CD8-positive, alpha-beta memory T cell (primary cell): ENCODE measurements at regions not wholly inside any gene's neighbourhood (a gene's known extent, or its start where the extent isn't known, plus 50 kb on each side); places are given as distances from the start of the nearest gene placed in this dataset.

ENCODE experiments used
- CTCF ChIA-PET: fragments of 350-600 bp; sonication (Branson Sonifier 250); formaldehyde crosslinking; loops from one replicate; lab custom pipeline; 2021; ENCODE audit warnings: antibody characterized with exemption; lab: Charles Lee
- POLR2A ChIA-PET: fragments of 350-600 bp; sonication (Branson Sonifier 250); formaldehyde crosslinking; loops from one replicate; lab custom pipeline; 2021; ENCODE audit warnings: antibody characterized with exemption; lab: Charles Lee
- DNase-seq, 5 donors: peaks; one replicate each; pipeline versions ENCODE4 v3.0.0 to v3.0.0-alpha.2; 2020 to 2022; ENCODE audit warnings: mixed read lengths in 1 of 5
- H3K27ac ChIP-seq: one replicate; pipeline ENCODE4 v1.7.0; 2013; ENCODE audit warnings: low read depth, mild to moderate bottlenecking, low read length, moderate library complexity
- H3K27me3 ChIP-seq: 2 replicates; pipeline ENCODE4 v1.7.0; 2013; ENCODE audit warnings: low read length, mild to moderate bottlenecking; ENCODE audit not compliant: insufficient read depth, poor library complexity, severe bottlenecking
- H3K36me3 ChIP-seq: 2 replicates; pipeline ENCODE4 v1.7.0; 2013; ENCODE audit warnings: mild to moderate bottlenecking, low read length, moderate library complexity; ENCODE audit not compliant: insufficient read depth
- H3K4me1 ChIP-seq: 2 replicates; pipeline ENCODE4 v1.7.0; 2013; ENCODE audit warnings: mild to moderate bottlenecking, low read length, moderate library complexity; ENCODE audit not compliant: insufficient read depth
- H3K4me3 ChIP-seq: 2 replicates; pipeline ENCODE4 v1.7.0; 2013; ENCODE audit warnings: mild to moderate bottlenecking, low read length
- H3K9me3 ChIP-seq: 2 replicates; pipeline ENCODE4 v1.7.0; 2013; ENCODE audit warnings: mild to moderate bottlenecking, low read length
- H3K27ac Mint-ChIP-seq, 8 donors: one replicate each; pipeline ENCODE4 v1.8.0; 2020 to 2021; ENCODE audit warnings: mixed read lengths in 8 of 8, mild to moderate bottlenecking in 6 of 8, inconsistent platforms in 3 of 8, moderate library complexity in 3 of 8
- H3K27me3 Mint-ChIP-seq, 2 donors: one replicate each; pipeline ENCODE4 v1.8.0; 2020 to 2021; ENCODE audit warnings: mixed read lengths in 2 of 2, mild to moderate bottlenecking in 1 of 2, moderate library complexity in 1 of 2
- H3K36me3 Mint-ChIP-seq, 3 donors: one replicate each; pipeline ENCODE4 v1.8.0; 2020 to 2021; ENCODE audit warnings: mixed read lengths in 3 of 3, inconsistent platforms in 1 of 3, mild to moderate bottlenecking in 1 of 3
- H3K4me1 Mint-ChIP-seq, 3 donors: one replicate each; pipeline ENCODE4 v1.8.0; 2020 to 2021; ENCODE audit warnings: mixed read lengths in 3 of 3, inconsistent platforms in 1 of 3, mild to moderate bottlenecking in 1 of 3
- H3K4me3 Mint-ChIP-seq, 7 donors: one replicate each; pipeline ENCODE4 v1.8.0; 2020 to 2021; ENCODE audit warnings: mixed read lengths in 7 of 7, mild to moderate bottlenecking in 6 of 7, moderate library complexity in 4 of 7, inconsistent platforms in 2 of 7
- H3K9me3 Mint-ChIP-seq, 5 donors: one replicate each; pipeline ENCODE4 v1.8.0; 2020 to 2022; ENCODE audit warnings: mixed read lengths in 5 of 5, mild to moderate bottlenecking in 3 of 5, moderate library complexity in 2 of 5, inconsistent platforms in 1 of 5

DNA sequence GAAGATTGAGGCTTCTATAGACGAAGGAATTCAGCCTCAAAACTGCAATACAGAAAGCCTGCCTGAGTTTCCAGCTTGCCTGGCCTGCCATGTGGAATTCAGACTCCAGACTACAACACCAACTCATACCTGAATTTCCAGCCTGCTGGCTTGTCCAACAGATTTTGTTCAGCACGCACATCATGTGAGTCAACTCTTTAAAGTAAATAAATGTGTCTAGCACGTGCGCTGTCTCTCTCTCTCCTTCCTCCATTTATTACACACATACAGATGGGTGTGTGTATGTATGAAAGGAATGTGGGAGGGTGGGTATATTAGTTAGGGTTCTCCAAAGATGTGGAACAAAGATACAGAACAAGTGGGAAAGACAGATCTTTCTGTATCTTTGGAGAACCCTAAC is 82.4 kb upstream of the TAS2R1 start:
- ChIA-PET CTCF (no interaction called here), POLR2A (no interaction called here)
- Mint-ChIP-seq H3K27ac (no peak overlapping the region), H3K36me3 (no peaks in the 10 kb centered on the region), H3K27me3 (peaks cover 0 to 1% of the 10 kb centered on the region in 2 donors), H3K4me1 (no peaks in the 10 kb centered on the region), H3K9me3 (peaks cover 5 to 12% (median 7%) of the 10 kb centered on the region in 5 donors), H3K4me3 (no peak overlapping the region)
- H3K36me3 ChIP-seq = no peaks in the 10 kb centered on the region
- DNase-seq = no peak
- no peak overlapping the region for H3K27ac ChIP-seq
- H3K4me3 ChIP-seq = no peak overlapping the region
- no peaks in the 10 kb centered on the region for H3K4me1 ChIP-seq
- H3K27me3 ChIP-seq = no peaks in the 10 kb centered on the region
- H3K9me3 ChIP-seq = no peaks in the 10 kb centered on the region

GRCh38 chr5:9710069-9710468 is 79.9 kb upstream of the TAS2R1 start:
- CTCF ChIA-PET = no interaction called here
- Mint-ChIP-seq H3K27ac (no peak overlapping the region), H3K4me3 (no peak overlapping the region), H3K27me3 (no peaks in the 10 kb centered on the region), H3K36me3 (no peaks in the 10 kb centered on the region), H3K4me1 (no peaks in the 10 kb centered on the region), H3K9me3 (peaks cover 2 to 11% (median 7%) of the 10 kb centered on the region in 5 donors)
- H3K27me3 ChIP-seq = no peaks in the 10 kb centered on the region
- H3K4me3 ChIP-seq = no peak overlapping the region
- POLR2A ChIA-PET = no interaction called here
- DNase-seq = no peak
- no peak overlapping the region for H3K27ac ChIP-seq
- no peaks in the 10 kb centered on the region for H3K4me1 ChIP-seq
- H3K9me3 ChIP-seq = no peaks in the 10 kb centered on the region
- no peaks in the 10 kb centered on the region for H3K36me3 ChIP-seq

- Histone ChIP-seq H3K27me3 (no peaks in the 10 kb centered on the region), H3K9me3 (no peaks in the 10 kb centered on the region), H3K36me3 (no peaks in the 10 kb centered on the region), H3K4me3 (no peak overlapping the region), H3K4me1 (no peaks in the 10 kb centered on the region), H3K27ac (no peak overlapping the region)
- Mint-ChIP-seq H3K4me3 (no peak overlapping the region), H3K27ac (no peak overlapping the region), H3K9me3 (peaks cover 2 to 9% (median 8%) of the 10 kb centered on the region in 5 donors), H3K4me1 (no peaks in the 10 kb centered on the region), H3K27me3 (no peaks in the 10 kb centered on the region), H3K36me3 (no peaks in the 10 kb centered on the region)
- CTCF ChIA-PET = no interaction called here
- POLR2A ChIA-PET = no interaction called here
- DNase-seq = no peak
These were observed 77.7 kb upstream of the TAS2R1 start for GRCh38 chr5:9707732-9708462.

- no peak for DNase-seq
- Mint-ChIP-seq H3K36me3 (no peaks in the 10 kb centered on the region), H3K4me1 (no peaks in the 10 kb centered on the region), H3K9me3 (peaks cover 0 to 6% (median 5%) of the 10 kb centered on the region in 5 donors), H3K27me3 (no peaks in the 10 kb centered on the region), H3K27ac (no peak overlapping the region), H3K4me3 (no peak overlapping the region)
- ChIA-PET CTCF (no interaction called here), POLR2A (no interaction called here)
- Histone ChIP-seq H3K4me1 (no peaks in the 10 kb centered on the region), H3K4me3 (no peak overlapping the region), H3K27me3 (no peaks in the 10 kb centered on the region), H3K36me3 (no peaks in the 10 kb centered on the region), H3K27ac (no peak overlapping the region), H3K9me3 (no peaks in the 10 kb centered on the region)
These were observed 69.5 kb upstream of the TAS2R1 start for GRCh38 chr5:9699681-9700080.

DNA sequence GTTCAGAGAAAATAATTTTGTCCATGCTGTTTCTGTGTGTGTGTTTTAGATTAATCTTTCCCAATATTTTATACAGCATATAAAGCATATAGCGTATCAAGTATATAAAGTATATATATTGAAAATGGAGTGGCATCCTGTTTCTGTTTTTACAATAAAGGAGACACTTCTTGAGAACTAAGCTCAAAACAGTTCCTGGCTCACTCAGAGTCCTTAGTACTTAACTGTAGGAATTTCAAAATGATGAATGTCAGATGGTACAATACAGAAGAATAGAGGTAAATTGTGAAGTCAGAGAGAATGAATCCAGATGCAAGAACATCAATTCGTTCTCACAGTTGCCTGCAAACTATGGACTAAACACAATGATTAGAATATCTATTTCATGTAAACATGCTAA is 68.7 kb upstream of the TAS2R1 start:
- H3K27ac ChIP-seq = no peak overlapping the region
- POLR2A ChIA-PET = no interaction called here
- H3K9me3 ChIP-seq = no peaks in the 10 kb centered on the region
- Mint-ChIP-seq H3K36me3 (no peaks in the 10 kb centered on the region), H3K9me3 (peaks cover 0 to 6% (median 6%) of the 10 kb centered on the region in 5 donors), H3K4me1 (no peaks in the 10 kb centered on the region), H3K4me3 (no peak overlapping the region), H3K27me3 (no peaks in the 10 kb centered on the region), H3K27ac (no peak overlapping the region)
- no peak overlapping the region for H3K4me3 ChIP-seq
- DNase-seq = no peak
- CTCF ChIA-PET = no interaction called here
- no peaks in the 10 kb centered on the region for H3K36me3 ChIP-seq
- no peaks in the 10 kb centered on the region for H3K27me3 ChIP-seq
- no peaks in the 10 kb centered on the region for H3K4me1 ChIP-seq

GRCh38 chr5:9698125-9698826 is 68.1 kb upstream of the TAS2R1 start:
- no peak overlapping the region for H3K4me3 ChIP-seq
- CTCF ChIA-PET = no interaction called here
- no peaks in the 10 kb centered on the region for H3K4me1 ChIP-seq
- no peak overlapping the region for H3K27ac Mint-ChIP-seq
- DNase-seq = no peak
- H3K36me3 Mint-ChIP-seq = no peaks in the 10 kb centered on the region
- no peaks in the 10 kb centered on the region for H3K27me3 ChIP-seq
- H3K4me3 Mint-ChIP-seq = no peak overlapping the region
- H3K27me3 Mint-ChIP-seq = no peaks in the 10 kb centered on the region
- no peaks in the 10 kb centered on the region for H3K9me3 ChIP-seq
- H3K27ac ChIP-seq = no peak overlapping the region
- POLR2A ChIA-PET = no interaction called here
- peaks cover 0 to 10% (median 3%) of the 10 kb centered on the region in 5 donors for H3K9me3 Mint-ChIP-seq
- H3K4me1 Mint-ChIP-seq = no peaks in the 10 kb centered on the region
- no peaks in the 10 kb centered on the region for H3K36me3 ChIP-seq

DNA sequence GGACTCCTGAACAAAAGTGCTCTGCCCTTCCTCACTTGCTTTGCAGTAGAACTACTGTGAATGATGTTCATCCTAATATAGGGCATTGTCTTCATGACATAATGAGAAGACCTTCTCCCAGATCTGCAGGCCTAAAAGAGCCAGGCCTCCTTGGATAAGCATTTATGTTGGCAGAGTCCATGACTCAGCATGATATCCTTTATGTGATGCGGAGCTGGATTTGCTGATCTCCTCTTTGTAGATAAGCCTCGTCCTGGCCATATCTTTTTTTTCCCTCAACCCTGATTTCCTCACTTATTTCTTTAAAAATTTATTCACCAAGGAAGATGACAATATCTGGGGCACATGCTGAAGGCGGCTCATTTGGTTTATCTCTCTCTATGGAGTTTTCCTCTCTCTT is 62.4 kb upstream of the TAS2R1 start:
- H3K4me3 ChIP-seq = no peak overlapping the region
- H3K4me1 ChIP-seq = no peaks in the 10 kb centered on the region
- no peaks in the 10 kb centered on the region for H3K36me3 Mint-ChIP-seq
- no peaks in the 10 kb centered on the region for H3K4me1 Mint-ChIP-seq
- no peaks in the 10 kb centered on the region for H3K27me3 ChIP-seq
- peaks cover 0 to 15% (median 5%) of the 10 kb centered on the region in 5 donors for H3K9me3 Mint-ChIP-seq
- no peak overlapping the region for H3K4me3 Mint-ChIP-seq
- no peaks in the 10 kb centered on the region for H3K9me3 ChIP-seq
- H3K27ac ChIP-seq = no peak overlapping the region
- H3K27ac Mint-ChIP-seq = no peak overlapping the region
- DNase-seq = no peak
- H3K27me3 Mint-ChIP-seq = no peaks in the 10 kb centered on the region
- no peaks in the 10 kb centered on the region for H3K36me3 ChIP-seq
- ChIA-PET POLR2A (no interaction called here), CTCF (no interaction called here)

DNA sequence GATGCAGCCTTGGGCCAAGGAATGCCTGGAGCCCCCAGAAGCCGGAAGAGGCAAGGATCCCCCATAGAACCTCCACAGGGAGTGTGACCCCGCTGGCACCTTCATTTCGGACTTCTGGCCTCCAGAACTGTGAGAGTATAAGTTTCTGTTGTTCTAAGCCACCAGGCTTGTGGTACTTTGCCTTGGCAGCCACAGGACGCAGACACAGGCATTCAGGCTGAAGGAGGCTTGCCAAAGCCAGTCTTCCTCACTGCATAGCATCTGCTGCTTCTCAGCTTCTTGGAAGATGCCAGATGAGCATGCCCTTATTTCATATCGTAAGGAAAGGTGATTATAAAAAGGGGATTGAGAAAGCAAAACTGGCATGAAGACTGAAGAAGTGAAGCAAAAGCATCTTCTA is 61.1 kb upstream of the TAS2R1 start:
- Mint-ChIP-seq H3K4me1 (no peaks in the 10 kb centered on the region), H3K27ac (no peak overlapping the region), H3K9me3 (peaks cover 0 to 17% (median 5%) of the 10 kb centered on the region in 5 donors), H3K36me3 (no peaks in the 10 kb centered on the region), H3K27me3 (no peaks in the 10 kb centered on the region), H3K4me3 (no peak overlapping the region)
- H3K4me1 ChIP-seq = no peaks in the 10 kb centered on the region
- no peaks in the 10 kb centered on the region for H3K9me3 ChIP-seq
- no peak for DNase-seq
- CTCF ChIA-PET = no interaction called here
- no peaks in the 10 kb centered on the region for H3K27me3 ChIP-seq
- H3K36me3 ChIP-seq = no peaks in the 10 kb centered on the region
- no peak overlapping the region for H3K27ac ChIP-seq
- POLR2A ChIA-PET = no interaction called here
- H3K4me3 ChIP-seq = no peak overlapping the region
